Uterus (tissue), 3 donors: ENCODE measurements at regions not wholly inside any gene's neighbourhood (a gene's known extent, or its start where the extent isn't known, plus 50 kb on each side); places are given as distances from the start of the nearest gene placed in this dataset.
"Not testable (repeated sequence)": the region's sequence is repeated elsewhere in the genome, so short reads cannot be mapped to it uniquely, and the experiment has no call there.

Source experiments
- DNase-seq, 2 donors: peaks; one replicate each; pipeline ENCODE4 v3.0.0-alpha.2; 2019 to 2020
- H3K27ac ChIP-seq, 2 donors: fragments of 200-600 bp; sonication (generic); 1 replicate in 1 of 2; 2 replicates in 1 of 2; pipeline ENCODE4 v1.5.1; 2016 to 2018
- H3K27me3 ChIP-seq, 2 donors: fragments of 200-600 bp; sonication (generic); one replicate each; pipeline ENCODE4 v1.5.1; 2018 to 2019; ENCODE audit warnings: control low read depth in 1 of 2
- H3K36me3 ChIP-seq, 2 donors: fragments of 200-600 bp; sonication (generic); one replicate each; pipeline ENCODE4 v1.5.1; 2019; ENCODE audit warnings: control low read depth in 1 of 2
- H3K4me1 ChIP-seq, 2 donors: fragments of 200-600 bp; sonication (generic); one replicate each; pipeline ENCODE4 v1.5.1; 2018 to 2019; ENCODE audit warnings: control low read depth in 1 of 2
- H3K4me3 ChIP-seq, 2 donors: fragments of 200-600 bp; sonication (generic); 1 replicate in 1 of 2; 2 replicates in 1 of 2; pipeline ENCODE4 v1.5.1; 2018 to 2019; ENCODE audit warnings: mild to moderate bottlenecking in 1 of 2
- H3K9me3 ChIP-seq, 2 donors: fragments of 200-600 bp; sonication (generic); one replicate each; pipeline ENCODE4 v1.5.1; 2019; ENCODE audit warnings: control low read depth in 1 of 2
- POLR2A ChIP-seq, 2 donors: fragments of 450-650 bp; IDR thresholded peaks; one replicate each; pipeline ENCODE4 v1.6.1; 2016; ENCODE audit warnings: antibody characterized with exemption in 2 of 2, mild to moderate bottlenecking in 1 of 2, moderate library complexity in 1 of 2
- intact Hi-C: fragments of 100-400 bp; cut with DNase I; formaldehyde crosslinking; loops from one replicate; pipeline ENCODE4 v1.15.1; 2023; ENCODE audit warnings: low total_unique reads
- TF ChIP-seq, protein P1 (sequence below), 4 experiments: fragments of 200-600 bp in 2 of 4; fragments of 450-650 bp in 2 of 4; sonication (generic) in 2 of 4; IDR thresholded peaks; one replicate each; pipeline ENCODE4 v1.5.1; 2016 to 2019; ENCODE audit warnings: antibody characterized with exemption in 4 of 4, mild to moderate bottlenecking in 2 of 4, moderate library complexity in 1 of 4
- donor health status: DM: yes; HTN: yes; CAD: no.

DNA sequence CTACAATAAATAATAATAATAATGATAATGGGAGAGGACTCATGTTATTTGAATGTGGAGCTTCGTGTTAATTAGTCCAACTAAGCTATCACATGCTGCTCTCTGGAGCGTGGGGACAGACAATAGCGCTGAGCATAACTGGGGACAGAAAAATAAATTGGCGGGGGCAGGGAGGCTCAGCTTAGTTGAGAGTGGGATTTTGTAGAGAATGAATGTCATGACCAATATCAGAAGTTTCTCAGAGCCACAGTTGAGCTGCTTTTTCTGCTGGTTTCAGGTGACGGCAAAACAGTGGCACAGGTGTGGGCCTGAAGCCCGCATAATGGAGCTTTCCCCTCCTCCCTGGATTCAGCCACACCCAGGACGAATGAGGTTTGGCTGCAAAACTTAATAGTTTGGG is 111.1 kb upstream of the CAB39 start:
- Histone ChIP-seq H3K4me3 (no peak overlapping the region), H3K36me3 (no peaks in the 10 kb centered on the region), H3K4me1 (no peaks in the 10 kb centered on the region), H3K27me3 (no peaks in the 10 kb centered on the region), H3K9me3 (no peaks in the 10 kb centered on the region), H3K27ac (no peak overlapping the region)
- no peak for DNase-seq
- intact Hi-C loops = no loop called here
- no peak for TF ChIP-seq POLR2A (IDR thresholded peaks at IDR 0.05)
- TF ChIP-seq, protein P1, sequence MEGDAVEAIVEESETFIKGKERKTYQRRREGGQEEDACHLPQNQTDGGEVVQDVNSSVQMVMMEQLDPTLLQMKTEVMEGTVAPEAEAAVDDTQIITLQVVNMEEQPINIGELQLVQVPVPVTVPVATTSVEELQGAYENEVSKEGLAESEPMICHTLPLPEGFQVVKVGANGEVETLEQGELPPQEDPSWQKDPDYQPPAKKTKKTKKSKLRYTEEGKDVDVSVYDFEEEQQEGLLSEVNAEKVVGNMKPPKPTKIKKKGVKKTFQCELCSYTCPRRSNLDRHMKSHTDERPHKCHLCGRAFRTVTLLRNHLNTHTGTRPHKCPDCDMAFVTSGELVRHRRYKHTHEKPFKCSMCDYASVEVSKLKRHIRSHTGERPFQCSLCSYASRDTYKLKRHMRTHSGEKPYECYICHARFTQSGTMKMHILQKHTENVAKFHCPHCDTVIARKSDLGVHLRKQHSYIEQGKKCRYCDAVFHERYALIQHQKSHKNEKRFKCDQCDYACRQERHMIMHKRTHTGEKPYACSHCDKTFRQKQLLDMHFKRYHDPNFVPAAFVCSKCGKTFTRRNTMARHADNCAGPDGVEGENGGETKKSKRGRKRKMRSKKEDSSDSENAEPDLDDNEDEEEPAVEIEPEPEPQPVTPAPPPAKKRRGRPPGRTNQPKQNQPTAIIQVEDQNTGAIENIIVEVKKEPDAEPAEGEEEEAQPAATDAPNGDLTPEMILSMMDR (IDR thresholded peaks at IDR 0.05) = no peak

DNA sequence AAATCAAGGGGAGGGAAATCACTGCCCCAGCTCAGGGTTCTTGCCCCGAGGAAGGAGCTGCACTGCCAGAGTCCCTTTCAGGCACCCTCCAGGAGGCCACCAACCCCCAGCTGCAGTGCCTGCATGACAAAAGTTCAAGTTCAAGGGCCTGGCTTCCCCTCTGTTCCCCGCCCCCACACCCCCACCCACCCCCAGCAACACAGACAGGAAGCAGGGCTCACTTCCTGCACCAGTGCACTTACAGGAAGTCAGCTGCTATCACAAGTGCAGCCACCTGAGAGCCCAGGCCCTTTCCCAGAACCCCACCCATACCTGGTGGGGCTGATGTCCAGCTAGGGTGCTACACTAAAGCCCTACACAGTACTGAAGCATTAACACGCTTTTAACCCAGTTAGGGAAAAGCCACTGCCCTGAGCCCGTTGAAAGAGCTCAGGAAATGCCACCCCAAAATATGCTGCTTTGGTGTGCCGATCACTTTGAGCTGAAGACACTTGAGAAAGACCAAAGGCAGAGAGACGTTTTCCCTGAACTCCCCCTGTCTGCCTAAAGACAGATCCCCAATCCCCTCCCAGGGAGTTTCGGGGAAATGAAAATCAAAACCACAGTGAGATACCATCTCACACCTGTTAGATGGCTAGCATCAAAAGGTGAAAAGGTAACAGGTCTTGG is 109.9 kb upstream of the CAB39 start:
- no peak for DNase-seq
- H3K4me3 ChIP-seq = no peak overlapping the region
- H3K9me3 ChIP-seq = no peaks in the 10 kb centered on the region
- no peaks in the 10 kb centered on the region for H3K4me1 ChIP-seq
- H3K36me3 ChIP-seq = no peaks in the 10 kb centered on the region
- TF ChIP-seq POLR2A (IDR thresholded peaks at IDR 0.05) = no peak
- TF ChIP-seq, protein P1 (IDR thresholded peaks at IDR 0.05) = no peak
- H3K27me3 ChIP-seq = no peaks in the 10 kb centered on the region
- intact Hi-C loops = no loop called here
- H3K27ac ChIP-seq = no peak overlapping the region

DNA sequence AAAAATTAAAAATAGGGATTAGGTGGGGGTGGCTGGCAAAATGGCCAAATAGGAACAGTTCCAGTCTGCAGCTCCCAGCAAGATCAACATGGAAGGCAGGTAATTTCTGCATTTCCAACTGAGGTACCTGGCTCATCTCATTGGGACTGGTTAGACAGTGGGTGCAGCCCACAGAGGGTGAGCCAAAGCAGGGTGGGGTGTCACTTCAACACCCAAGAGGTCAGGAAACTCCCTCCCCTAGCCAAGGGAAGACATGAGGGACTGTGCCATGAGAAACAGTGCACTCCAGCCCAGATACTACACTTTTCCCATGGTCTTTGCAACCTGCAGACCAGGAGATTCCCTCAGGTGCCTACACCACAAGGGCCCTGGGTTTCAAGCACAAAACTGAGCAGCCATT is 109.3 kb upstream of the CAB39 start:
- H3K4me1 ChIP-seq, H3K36me3 ChIP-seq, intact Hi-C loops, DNase-seq, H3K27ac ChIP-seq, H3K9me3 ChIP-seq, H3K4me3 ChIP-seq, H3K27me3 ChIP-seq: not testable (repeated sequence)

DNA sequence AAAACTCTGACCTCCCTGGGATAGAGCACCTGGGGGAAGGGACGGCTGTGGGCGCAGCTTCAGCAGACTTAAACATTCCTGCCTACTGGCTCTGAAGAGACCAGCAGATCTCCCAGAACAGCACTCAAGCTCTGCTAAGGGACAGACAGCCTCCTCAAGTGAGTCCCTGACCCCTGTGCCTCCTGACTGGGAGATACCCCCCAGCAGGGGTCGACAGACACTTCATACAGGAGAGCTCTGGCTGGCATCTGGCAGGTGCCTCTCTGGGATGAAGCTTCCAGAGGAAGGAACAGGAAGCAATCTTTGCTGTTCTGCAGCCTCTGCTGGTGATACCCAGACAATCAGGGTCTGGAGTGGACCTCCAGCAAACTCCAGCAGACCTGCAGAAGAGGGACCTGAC is 108.5 kb upstream of the CAB39 start:
- H3K36me3 ChIP-seq, intact Hi-C loops: not testable (repeated sequence)

DNA sequence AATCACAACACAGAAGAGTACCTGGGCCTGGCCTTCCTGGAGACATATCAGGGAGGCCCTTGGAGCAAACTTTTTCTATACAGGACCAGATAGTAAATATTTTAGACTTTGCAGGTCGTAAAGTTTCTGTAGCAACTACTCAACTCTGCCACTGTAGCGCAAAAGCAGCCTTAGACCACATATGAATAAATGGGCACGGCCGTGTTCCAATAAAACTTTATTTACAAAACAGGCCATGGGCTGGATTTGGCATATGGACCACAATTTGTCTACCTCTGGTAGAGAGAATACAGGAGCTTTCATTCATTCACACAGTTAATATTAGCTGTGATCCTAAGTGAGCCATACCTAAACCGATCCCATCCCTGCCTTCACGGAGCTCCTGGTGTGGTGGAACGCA is 98.6 kb upstream of the CAB39 start:
- Histone ChIP-seq H3K4me1 (no peaks in the 10 kb centered on the region), H3K4me3 (no peak overlapping the region), H3K9me3 (no peaks in the 10 kb centered on the region), H3K27me3 (no peaks in the 10 kb centered on the region), H3K27ac (no peak overlapping the region), H3K36me3 (no peaks in the 10 kb centered on the region)
- no peak for DNase-seq
- TF ChIP-seq, protein P1 (IDR thresholded peaks at IDR 0.05) = no peak
- no peak for TF ChIP-seq POLR2A (IDR thresholded peaks at IDR 0.05)
- intact Hi-C loops = no loop called here

More for the DNA sequence above, 108.5 kb upstream of the CAB39 start:
- not testable (repeated sequence) for H3K27me3 ChIP-seq, H3K4me1 ChIP-seq, H3K4me3 ChIP-seq, H3K27ac ChIP-seq, DNase-seq, H3K9me3 ChIP-seq

DNA sequence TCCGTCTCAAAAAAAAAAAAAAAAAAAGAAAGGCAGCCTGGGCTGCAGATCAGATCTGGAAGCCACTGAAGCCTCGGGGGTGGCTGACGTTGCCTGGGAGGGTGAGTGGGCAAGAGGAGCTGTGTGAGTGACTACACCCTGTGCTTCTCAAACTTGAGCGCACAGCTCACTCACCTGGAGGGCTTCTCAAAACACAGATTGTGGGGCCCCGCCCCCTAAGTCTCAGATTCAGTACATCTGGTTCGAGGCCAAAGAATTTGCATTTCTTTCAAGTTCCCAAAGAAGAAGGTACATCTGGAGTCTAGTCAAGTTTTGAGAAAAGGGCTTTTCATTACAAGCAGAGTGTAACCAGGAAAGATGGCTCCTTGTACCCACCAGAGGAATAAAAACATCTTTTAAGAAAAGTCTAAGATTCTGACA is 97.7 kb upstream of the CAB39 start:
- no peaks in the 10 kb centered on the region for H3K4me1 ChIP-seq
- no peaks in the 10 kb centered on the region for H3K27me3 ChIP-seq
- DNase-seq = no peak
- H3K27ac ChIP-seq = no peak overlapping the region
- intact Hi-C loops = no loop called here
- no peak overlapping the region for H3K4me3 ChIP-seq
- TF ChIP-seq POLR2A (IDR thresholded peaks at IDR 0.05) = no peak
- TF ChIP-seq, protein P1 (IDR thresholded peaks at IDR 0.05) = no peak
- H3K36me3 ChIP-seq = no peaks in the 10 kb centered on the region
- H3K9me3 ChIP-seq = no peaks in the 10 kb centered on the region

DNA sequence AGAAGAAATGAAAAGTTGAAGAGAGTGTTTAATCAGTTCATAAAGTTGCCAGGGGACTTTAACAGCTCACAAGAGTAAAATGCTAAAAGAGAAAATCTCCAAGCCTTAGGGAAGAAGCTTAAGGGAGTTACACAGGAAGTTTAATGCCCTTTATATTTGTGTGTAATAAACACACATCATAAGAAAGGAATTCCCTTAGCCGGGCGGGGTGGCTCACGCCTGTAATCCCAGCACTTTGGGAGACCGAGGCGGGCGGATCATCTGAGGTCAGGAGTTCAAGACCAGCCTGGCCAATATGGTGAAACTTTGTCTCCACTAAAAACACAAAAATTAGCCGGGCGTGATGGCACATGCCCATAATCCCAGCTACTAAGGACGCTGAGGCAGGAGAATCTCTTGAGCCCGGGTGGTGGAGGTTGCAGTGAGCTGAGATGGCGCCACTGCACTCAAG is 95.4 kb upstream of the CAB39 start:
- H3K27ac ChIP-seq, intact Hi-C loops, DNase-seq: not testable (repeated sequence)

More for the DNA sequence above, 95.4 kb upstream of the CAB39 start:
- not testable (repeated sequence) for H3K27me3 ChIP-seq, H3K4me3 ChIP-seq, H3K36me3 ChIP-seq, H3K4me1 ChIP-seq, H3K9me3 ChIP-seq
